ENCODE measurements at regions not wholly inside any gene's neighbourhood (a gene's known extent, or its start where the extent isn't known, plus 50 kb on each side); places are given as distances from the start of the nearest gene placed in this dataset.

GRCh38 chr15:88341006-88341405 lies 84.5 kb upstream of the NTRK3 start:
- no peak for TF ChIP-seq CTCF (IDR thresholded peaks at IDR 0.05)
- no peaks in the 10 kb centered on the region for H3K27me3 ChIP-seq (ENCODE audit: low read depth)
- no peak for ATAC-seq
- H3K36me3 ChIP-seq, result no peaks in the 10 kb centered on the region
- no peak for DNase-seq
- no peak overlapping the region for H3K27ac ChIP-seq
- no peaks in the 10 kb centered on the region for H3K9me3 ChIP-seq
- H3K4me1 ChIP-seq, result no peaks in the 10 kb centered on the region
- intact Hi-C loops (cut with DNase I), result no loop called here
- no peak overlapping the region for H3K4me3 ChIP-seq

GRCh38 chr15:88337993-88338392 lies 81.5 kb upstream of the NTRK3 start:
- H3K36me3 ChIP-seq, result no peaks in the 10 kb centered on the region
- intact Hi-C loops (cut with DNase I), result no loop called here
- no peaks in the 10 kb centered on the region for H3K9me3 ChIP-seq
- H3K27ac ChIP-seq, result no peak overlapping the region
- ATAC-seq, result no peak
- H3K4me3 ChIP-seq, result no peak overlapping the region
- DNase-seq, result no peak
- H3K4me1 ChIP-seq, result no peaks in the 10 kb centered on the region
- TF ChIP-seq CTCF (IDR thresholded peaks at IDR 0.05), result no peak
- no peaks in the 10 kb centered on the region for H3K27me3 ChIP-seq (ENCODE audit: low read depth)

GRCh38 chr15:88335074-88335473 lies 78.5 kb upstream of the NTRK3 start:
- ATAC-seq (no peak), DNase-seq (no peak)
- Histone ChIP-seq H3K4me1 (no peaks in the 10 kb centered on the region), H3K36me3 (no peaks in the 10 kb centered on the region), H3K27me3 (ENCODE audit: low read depth) (peaks cover 3% of the 10 kb centered on the region), H3K4me3 (no peak overlapping the region), H3K27ac (no peak overlapping the region), H3K9me3 (no peaks in the 10 kb centered on the region)
- TF ChIP-seq CTCF (IDR thresholded peaks at IDR 0.05), result no peak
- intact Hi-C loops (cut with DNase I), result no loop called here

- Histone ChIP-seq H3K4me1 (no peaks in the 10 kb centered on the region), H3K9me3 (no peaks in the 10 kb centered on the region), H3K4me3 (no peak overlapping the region), H3K36me3 (no peaks in the 10 kb centered on the region), H3K27me3 (ENCODE audit: low read depth) (peaks cover 3% of the 10 kb centered on the region), H3K27ac (no peak overlapping the region)
- ATAC-seq, result no peak
- TF ChIP-seq CTCF (IDR thresholded peaks at IDR 0.05), result no peak
- no peak for DNase-seq
- intact Hi-C loops (cut with DNase I), result no loop called here
Measured at GRCh38 chr15:88334436-88334835, 77.9 kb upstream of the NTRK3 start.

GRCh38 chr15:88331291-88331690 lies 74.8 kb upstream of the NTRK3 start:
- DNase-seq (peak; percentile 52), ATAC-seq (peak; percentile 39 to 41)
- H3K36me3 ChIP-seq, result no peaks in the 10 kb centered on the region
- H3K4me3 ChIP-seq, result no peak overlapping the region
- H3K4me1 ChIP-seq, result no peaks in the 10 kb centered on the region
- peak; percentile 41 for TF ChIP-seq CTCF (IDR thresholded peaks at IDR 0.05)
- no peak overlapping the region for H3K27ac ChIP-seq
- intact Hi-C loops (cut with DNase I), result no loop called here
- peaks cover 3% of the 10 kb centered on the region for H3K27me3 ChIP-seq (ENCODE audit: low read depth)
- no peaks in the 10 kb centered on the region for H3K9me3 ChIP-seq

GRCh38 chr15:88326924-88327323 lies 70.4 kb upstream of the NTRK3 start:
- no peaks in the 10 kb centered on the region for H3K4me1 ChIP-seq
- H3K9me3 ChIP-seq, result no peaks in the 10 kb centered on the region
- H3K4me3 ChIP-seq, result no peak overlapping the region
- intact Hi-C loops (cut with DNase I), result no loop called here
- no peaks in the 10 kb centered on the region for H3K27me3 ChIP-seq (ENCODE audit: low read depth)
- no peak for ATAC-seq
- DNase-seq, result no peak
- no peaks in the 10 kb centered on the region for H3K36me3 ChIP-seq
- H3K27ac ChIP-seq, result no peak overlapping the region
- TF ChIP-seq CTCF (IDR thresholded peaks at IDR 0.05), result no peak

Measured in lower lobe of right lung (tissue), 2 donors.